ENCODE measurements at regions not wholly inside any gene's neighbourhood (a gene's known extent, or its start where the extent isn't known, plus 50 kb on each side); places are given as distances from the start of the nearest gene placed in this dataset.

GRCh38 chr22:34736081-34736480 lies 329.9 kb upstream of the ISX start:
- DNase-seq (ENCODE audit: low read depth in 2 of 2), result no peak

- no peak for DNase-seq (ENCODE audit: low read depth in 2 of 2)
Measured at GRCh38 chr22:34738661-34739400, 327.1 kb upstream of the ISX start.

- DNase-seq (ENCODE audit: low read depth in 2 of 2), result no peak
Measured at GRCh38 chr22:34743110-34743751, 322.7 kb upstream of the ISX start.

GRCh38 chr22:34760276-34761008 lies 305.5 kb upstream of the ISX start:
- DNase-seq (ENCODE audit: low read depth in 2 of 2), result no peak

- no peak for DNase-seq (ENCODE audit: low read depth in 2 of 2)
Measured at GRCh38 chr22:34761111-34761510, 304.8 kb upstream of the ISX start.

GRCh38 chr22:34763496-34763895 lies 302.5 kb upstream of the ISX start:
- no peak for DNase-seq (ENCODE audit: low read depth in 2 of 2)

- no peak for DNase-seq (ENCODE audit: low read depth in 2 of 2)
Measured at GRCh38 chr22:34765115-34765514, 300.8 kb upstream of the ISX start.

GRCh38 chr22:34769361-34769760 lies 296.6 kb upstream of the ISX start:
- DNase-seq (ENCODE audit: low read depth in 2 of 2), result no peak

GRCh38 chr22:34776817-34777216 lies 289.1 kb upstream of the ISX start:
- no peak for DNase-seq (ENCODE audit: low read depth in 2 of 2)

- DNase-seq (ENCODE audit: low read depth in 2 of 2), result no peak
Measured at GRCh38 chr22:34781681-34782080, 284.3 kb upstream of the ISX start.

- no peak for DNase-seq (ENCODE audit: low read depth in 2 of 2)
Measured at GRCh38 chr22:34783436-34783835, 282.5 kb upstream of the ISX start.

- DNase-seq (ENCODE audit: low read depth in 2 of 2), result no peak
Measured at GRCh38 chr22:34784056-34784455, 281.9 kb upstream of the ISX start.

- no peak for DNase-seq (ENCODE audit: low read depth in 2 of 2)
Measured at GRCh38 chr22:34797826-34798225, 268.1 kb upstream of the ISX start.

- no peak for DNase-seq (ENCODE audit: low read depth in 2 of 2)
Measured at GRCh38 chr22:34798605-34799004, 267.4 kb upstream of the ISX start.

- DNase-seq (ENCODE audit: low read depth in 2 of 2), result no peak
Measured at GRCh38 chr22:34800260-34800980, 265.5 kb upstream of the ISX start.

- no peak for DNase-seq (ENCODE audit: low read depth in 2 of 2)
Measured at GRCh38 chr22:34801221-34801620, 264.7 kb upstream of the ISX start.

- no peak for DNase-seq (ENCODE audit: low read depth in 2 of 2)
Measured at GRCh38 chr22:34804091-34804490, 261.9 kb upstream of the ISX start.

- no peak for DNase-seq (ENCODE audit: low read depth in 2 of 2)
Measured at GRCh38 chr22:34804604-34805003, 261.4 kb upstream of the ISX start.

GRCh38 chr22:34805771-34806170 lies 260.2 kb upstream of the ISX start:
- DNase-seq (ENCODE audit: low read depth in 2 of 2), result no peak

- DNase-seq (ENCODE audit: low read depth in 2 of 2), result no peak
Measured at GRCh38 chr22:34808618-34809017, 257.3 kb upstream of the ISX start.

GRCh38 chr22:34812631-34813030 lies 253.3 kb upstream of the ISX start:
- no peak for DNase-seq (ENCODE audit: low read depth in 2 of 2)

Data from stimulated activated CD4-positive, alpha-beta T cell treated with anti-CD3 and anti-CD28 coated beads, Interleukin-4, amount 100 ng/mL, for 48 hours (primary cell).